ENCODE measurements at regions not wholly inside any gene's neighbourhood (a gene's known extent, or its start where the extent isn't known, plus 50 kb on each side); places are given as distances from the start of the nearest gene placed in this dataset.
"Not testable (repeated sequence)": the region's sequence is repeated elsewhere in the genome, so short reads cannot be mapped to it uniquely, and the experiment has no call there.

DNA sequence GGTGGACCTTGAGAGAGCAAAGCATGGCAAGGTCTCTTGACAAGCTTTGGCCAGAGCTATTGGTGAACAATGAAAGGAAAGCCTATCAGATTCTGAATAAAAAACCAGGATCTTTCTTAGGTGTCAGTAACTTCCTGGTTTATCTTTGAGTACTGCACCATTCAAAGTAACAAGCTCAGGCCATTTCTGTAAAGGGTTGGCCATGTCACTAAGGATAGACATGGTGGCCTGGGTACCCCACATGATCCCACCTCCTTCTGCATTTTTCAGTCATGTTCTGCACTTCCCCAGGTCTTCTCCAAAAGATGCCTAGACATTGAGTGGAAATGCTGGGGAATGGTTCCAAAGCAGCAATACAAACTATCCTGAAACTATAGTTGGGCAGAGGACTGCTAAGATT is 242.0 kb downstream of the ARHGAP12 start:
- no peak for DNase-seq (ENCODE audit: low read depth in 2 of 2)

DNA sequence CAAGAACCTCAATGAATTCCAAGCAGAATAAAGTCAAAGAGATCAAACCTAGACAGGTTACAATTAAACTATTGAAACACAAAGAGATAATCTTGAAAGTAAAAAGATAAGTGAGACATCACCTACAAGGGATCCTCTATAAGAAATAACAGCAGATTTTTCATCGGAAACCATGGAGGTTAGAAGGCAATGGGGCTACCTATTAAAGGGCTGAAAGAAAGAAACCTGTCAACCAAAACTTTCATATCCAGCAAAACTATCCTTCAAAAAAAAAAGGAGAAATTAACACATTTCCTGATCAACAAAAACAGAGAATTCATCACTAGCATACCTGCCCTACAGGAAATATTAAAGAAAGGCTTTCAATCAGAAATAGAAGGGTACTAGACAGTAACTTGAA is 244.9 kb downstream of the ARHGAP12 start:
- no peak for DNase-seq (ENCODE audit: low read depth in 2 of 2)

GRCh38 chr10:31679936-31680335 is 248.7 kb downstream of the ARHGAP12 start:
- no peak for DNase-seq (ENCODE audit: low read depth in 2 of 2)

GRCh38 chr10:31678575-31679516 is 249.8 kb downstream of the ARHGAP12 start:
- DNase-seq (ENCODE audit: low read depth in 2 of 2) = no peak

DNA sequence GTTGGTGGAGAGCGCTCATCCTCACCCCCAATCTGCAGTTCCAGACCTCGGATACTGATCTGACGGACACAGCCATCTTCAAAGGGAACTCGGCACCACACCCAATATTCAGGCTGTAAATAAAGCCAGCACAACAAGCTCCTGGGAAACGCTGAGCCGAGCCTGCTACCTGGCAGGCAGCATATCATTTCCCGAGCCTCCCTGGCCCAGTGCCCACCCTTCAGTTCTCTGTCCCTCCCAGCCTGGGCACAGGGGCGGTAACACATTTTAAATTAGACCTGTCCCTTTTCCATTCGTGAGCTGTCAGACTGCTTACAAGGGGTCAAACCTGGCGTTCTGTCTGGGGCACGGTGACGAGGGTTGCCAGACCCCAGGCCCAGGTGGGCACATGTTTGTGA is 250.5 kb downstream of the ARHGAP12 start:
- DNase-seq (ENCODE audit: low read depth in 2 of 2) = no peak

DNA sequence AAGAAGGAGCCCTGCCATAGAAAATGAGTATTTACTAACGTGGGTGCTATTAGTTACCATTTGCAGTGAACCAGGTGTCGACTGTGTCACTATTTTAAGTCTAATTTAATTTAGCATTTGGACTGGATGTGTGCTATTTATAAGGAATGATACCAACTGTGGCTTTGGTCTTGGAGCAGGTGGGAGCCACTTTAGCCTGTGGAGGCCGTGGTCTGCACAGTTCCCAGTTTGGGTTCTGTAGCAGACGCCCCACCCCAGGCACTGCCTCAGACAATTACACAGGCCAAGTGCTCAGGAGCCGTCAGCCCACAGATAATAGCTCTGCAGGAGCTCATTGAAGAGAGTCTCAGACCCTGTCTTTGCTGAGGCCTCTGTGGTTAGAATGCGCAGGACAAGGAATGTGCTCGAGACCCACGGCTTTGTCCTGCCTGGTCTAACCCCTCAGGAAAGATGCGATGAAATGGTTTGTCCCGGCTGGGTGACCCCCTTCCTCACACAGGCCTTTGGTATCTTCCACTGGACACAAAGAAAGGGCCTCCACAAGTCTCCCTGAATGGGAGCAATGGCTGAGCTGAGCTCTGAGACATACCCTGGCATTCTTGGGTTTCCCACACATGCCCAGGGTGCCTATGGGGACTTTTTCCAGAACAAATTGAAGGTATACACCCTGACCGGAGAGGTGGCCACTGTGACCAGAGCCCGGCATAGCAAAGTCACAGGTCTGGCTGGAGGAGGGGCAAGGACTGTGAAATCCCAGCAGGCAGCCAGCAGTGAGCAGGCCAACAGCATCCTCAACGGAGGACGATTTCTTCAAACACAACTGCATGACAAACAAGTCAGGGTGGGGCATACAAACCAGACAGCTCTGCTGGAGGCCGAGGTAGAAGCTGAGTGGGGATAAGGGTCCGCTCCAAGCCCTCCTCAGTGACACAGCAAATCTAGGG is 251.2 kb downstream of the ARHGAP12 start:
- no peak for DNase-seq (ENCODE audit: low read depth in 2 of 2)

DNA sequence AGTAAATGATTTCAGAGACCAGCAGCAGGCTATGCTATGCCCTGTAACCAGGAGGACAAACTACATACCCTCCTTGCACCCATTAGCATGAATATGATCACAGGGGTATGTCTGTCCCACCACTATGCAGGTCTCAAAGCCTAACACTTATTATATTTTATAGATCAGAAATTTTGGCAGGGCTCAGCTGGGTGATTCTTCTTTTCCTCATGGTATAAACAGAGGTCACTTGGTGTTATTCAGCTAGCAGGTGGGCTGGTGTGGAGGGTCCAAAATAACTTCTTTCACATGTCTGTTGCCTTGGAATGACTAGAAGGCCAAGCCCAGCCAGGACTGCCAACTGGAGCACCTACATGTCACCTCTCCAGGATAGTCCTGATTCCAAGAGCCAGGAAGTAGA is 252.9 kb downstream of the ARHGAP12 start:
- no peak for DNase-seq (ENCODE audit: low read depth in 2 of 2)

DNA sequence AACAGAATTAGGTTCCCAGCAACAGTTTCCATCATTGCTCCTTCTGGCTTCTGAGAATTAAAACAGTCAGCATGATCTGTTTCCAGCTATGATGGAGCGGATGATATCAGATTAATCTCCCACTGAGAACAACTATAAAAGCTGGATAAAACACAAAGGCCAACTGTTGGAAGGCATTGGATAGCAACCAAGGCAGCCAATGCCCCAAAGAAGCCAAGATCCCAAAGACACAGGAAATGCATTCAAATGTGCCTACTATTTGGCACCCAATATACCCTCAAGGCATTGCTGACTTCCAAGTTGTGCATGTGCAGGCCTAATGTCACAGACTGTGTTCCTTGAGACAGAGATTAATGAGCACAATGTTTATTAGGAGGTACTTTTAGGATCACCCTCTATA is 259.3 kb downstream of the ARHGAP12 start:
- no peak for DNase-seq (ENCODE audit: low read depth in 2 of 2)

DNA sequence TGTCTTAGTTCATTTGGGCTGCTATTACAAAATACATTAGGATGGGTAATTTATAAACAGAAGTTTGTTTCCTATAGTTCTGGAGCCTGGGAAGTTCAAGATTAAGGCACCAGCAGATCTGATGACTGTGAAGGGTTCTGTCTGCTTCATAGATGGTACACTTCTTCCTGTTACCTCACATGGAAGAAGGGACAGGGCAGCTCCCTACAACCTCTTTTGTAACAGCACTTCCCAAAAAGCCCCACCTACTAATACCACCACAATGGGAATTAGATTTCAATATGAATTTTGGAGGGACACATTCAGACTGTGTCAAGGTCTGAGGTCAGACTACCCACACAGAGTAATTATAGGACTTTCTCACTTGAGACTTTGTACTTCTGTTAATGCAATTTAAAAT is 260.3 kb downstream of the ARHGAP12 start:
- DNase-seq (ENCODE audit: low read depth in 2 of 2) = no peak

DNA sequence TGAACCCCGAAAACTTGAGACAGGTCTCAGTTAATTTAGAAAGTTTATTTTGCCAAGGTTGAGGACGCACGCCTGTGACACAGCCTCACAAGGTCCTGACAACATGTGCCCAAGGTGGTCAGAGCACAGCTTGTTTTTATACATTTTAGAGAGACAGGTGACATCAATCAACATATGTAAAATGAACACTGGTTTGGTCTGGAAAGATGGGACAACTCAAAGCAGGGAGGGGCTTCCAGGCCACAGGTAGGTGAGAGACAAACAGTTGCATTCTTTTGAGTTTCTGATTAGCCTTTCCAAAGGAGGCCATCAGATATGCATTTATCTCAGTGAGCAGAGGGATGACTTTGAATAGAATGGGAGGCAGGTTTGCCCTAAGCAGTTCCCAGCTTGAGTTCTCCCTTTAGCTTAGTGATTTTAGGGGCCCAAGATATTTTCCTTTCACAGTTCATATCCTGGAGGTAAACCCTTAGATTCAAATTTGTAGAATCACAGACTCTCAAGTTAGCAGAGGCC is 262.8 kb downstream of the ARHGAP12 start:
- not testable (repeated sequence) for DNase-seq (ENCODE audit: low read depth in 2 of 2)

GRCh38 chr10:31664803-31665202 is 263.8 kb downstream of the ARHGAP12 start:
- DNase-seq (ENCODE audit: low read depth in 2 of 2) = no peak

GRCh38 chr10:31664071-31664470 is 264.6 kb downstream of the ARHGAP12 start:
- DNase-seq (ENCODE audit: low read depth in 2 of 2) = not testable (repeated sequence)

GRCh38 chr10:31660300-31660699 is 268.3 kb downstream of the ARHGAP12 start:
- no peak for DNase-seq (ENCODE audit: low read depth in 2 of 2)

- no peak for DNase-seq (ENCODE audit: low read depth in 2 of 2)
These were observed 269.0 kb downstream of the ARHGAP12 start for GRCh38 chr10:31659665-31660064.

DNA sequence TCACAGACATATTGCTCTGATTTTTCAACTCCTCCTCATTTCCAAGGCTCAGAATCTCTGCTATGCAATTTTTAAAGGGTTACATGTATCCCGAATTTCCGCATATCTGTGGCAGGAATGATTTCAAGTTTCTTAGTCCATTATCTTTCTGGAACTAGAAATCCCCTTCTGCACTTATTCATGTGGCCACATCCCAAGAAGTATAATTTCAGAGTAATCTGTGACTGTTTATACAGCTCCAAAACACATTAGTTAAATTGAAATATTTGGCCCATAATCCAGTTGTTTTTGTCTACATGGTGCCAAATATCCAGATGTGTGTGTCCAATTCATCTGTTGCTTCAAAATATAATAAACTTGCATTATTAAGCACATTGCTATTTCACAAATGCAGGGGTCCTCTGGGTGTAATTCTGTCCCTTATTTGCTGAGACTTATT is 271.2 kb downstream of the ARHGAP12 start:
- DNase-seq (ENCODE audit: low read depth in 2 of 2) = no peak

GRCh38 chr10:31656851-31657433 is 271.7 kb downstream of the ARHGAP12 start:
- no peak for DNase-seq (ENCODE audit: low read depth in 2 of 2)

DNA sequence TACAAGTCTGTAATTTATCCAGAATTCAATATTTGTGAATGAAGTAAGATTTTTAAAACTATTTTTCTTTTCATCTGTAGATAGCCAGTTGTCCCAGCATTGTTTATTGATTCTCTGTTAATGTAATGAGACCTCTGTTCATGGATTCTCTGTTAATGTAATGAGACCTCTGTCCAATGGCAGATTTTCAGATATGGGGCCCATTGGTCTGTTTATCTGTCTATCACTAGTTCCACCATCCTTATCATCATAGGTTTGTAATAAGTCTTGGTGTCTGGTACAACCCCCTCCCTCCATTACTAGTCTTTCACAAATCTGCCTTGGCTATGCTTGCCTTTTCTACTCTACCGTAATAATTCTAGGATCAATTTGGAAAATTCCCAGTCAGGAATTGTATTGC is 276.6 kb downstream of the ARHGAP12 start:
- no peak for DNase-seq (ENCODE audit: low read depth in 2 of 2)

DNA sequence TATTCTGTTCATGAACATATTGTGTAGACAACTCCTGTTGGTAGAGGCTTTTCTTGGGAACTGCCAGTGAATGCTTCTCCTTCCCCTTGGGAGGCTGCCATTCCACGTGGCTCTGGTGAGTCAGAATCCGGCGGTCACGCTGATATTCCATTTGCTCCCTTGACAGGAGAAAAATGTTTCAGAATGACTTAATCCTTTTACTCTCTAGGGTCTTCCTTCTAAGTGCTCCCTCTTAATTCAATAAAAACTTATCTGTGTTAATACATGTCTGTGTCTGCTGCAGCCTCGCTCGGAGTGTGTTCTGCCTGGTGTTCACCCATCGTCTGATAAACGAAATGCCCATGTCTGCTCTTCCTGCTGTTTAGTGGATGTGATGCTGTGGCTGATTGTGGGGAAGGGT is 278.6 kb downstream of the ARHGAP12 start:
- DNase-seq (ENCODE audit: low read depth in 2 of 2) = no peak

- DNase-seq (ENCODE audit: low read depth in 2 of 2) = no peak
These were observed 279.7 kb downstream of the ARHGAP12 start for GRCh38 chr10:31648966-31649365.

- DNase-seq (ENCODE audit: low read depth in 2 of 2) = no peak
These were observed 280.8 kb downstream of the ARHGAP12 start for GRCh38 chr10:31647861-31648260.

DNA sequence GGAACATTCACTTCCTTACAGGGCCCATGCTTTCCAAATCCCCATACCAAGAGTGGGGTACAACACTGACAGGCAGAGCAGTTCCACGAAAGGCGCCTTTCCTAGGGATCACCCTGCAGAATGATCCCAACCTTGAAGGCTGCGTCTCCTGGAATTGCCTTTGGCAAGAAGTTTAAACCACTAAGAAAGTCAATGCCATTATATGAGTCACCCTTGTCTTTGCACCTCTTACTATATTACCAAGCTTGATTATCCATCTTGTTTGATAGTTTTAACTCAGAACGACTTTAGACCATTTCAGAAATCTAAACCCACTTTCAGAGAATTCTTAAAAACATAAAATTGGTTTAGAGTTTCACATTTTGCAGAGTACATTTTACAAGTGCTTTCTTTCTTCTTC is 282.1 kb downstream of the ARHGAP12 start:
- no peak for DNase-seq (ENCODE audit: low read depth in 2 of 2)

DNA sequence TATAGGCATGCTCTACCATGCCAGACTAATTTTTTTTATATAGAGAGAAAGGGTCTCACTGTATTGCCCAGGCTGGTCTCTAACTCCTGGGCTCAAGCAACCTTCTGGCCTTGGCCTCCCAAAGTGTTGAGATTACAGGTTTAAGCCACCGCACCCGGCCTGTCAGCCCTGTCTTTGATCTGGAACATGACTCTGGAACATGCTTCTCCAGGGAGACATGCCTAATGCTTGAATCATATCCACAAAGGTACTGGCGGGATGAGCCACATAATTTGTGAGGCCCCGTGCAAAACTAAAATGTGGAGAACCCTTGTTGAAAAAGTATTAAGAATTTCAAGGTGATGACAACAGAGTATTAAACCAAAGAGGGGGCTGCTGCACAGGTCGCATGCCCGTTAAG is 282.8 kb downstream of the ARHGAP12 start:
- DNase-seq (ENCODE audit: low read depth in 2 of 2) = no peak
